GM19023 (cell line): ENCODE measurements at regions not wholly inside any gene's neighbourhood (a gene's known extent, or its start where the extent isn't known, plus 50 kb on each side); places are given as distances from the start of the nearest gene placed in this dataset.
"Not testable (repeated sequence)": the region's sequence is repeated elsewhere in the genome, so short reads cannot be mapped to it uniquely, and the experiment has no call there.

Experiments
- ATAC-seq: cut with Tn5 transposase; IDR thresholded peaks from one replicate; pipeline ENCODE4 v1.9.1; 2021; ENCODE audit warnings: mild to moderate bottlenecking, moderate library complexity; ENCODE audit not compliant: unreplicated experiment

DNA sequence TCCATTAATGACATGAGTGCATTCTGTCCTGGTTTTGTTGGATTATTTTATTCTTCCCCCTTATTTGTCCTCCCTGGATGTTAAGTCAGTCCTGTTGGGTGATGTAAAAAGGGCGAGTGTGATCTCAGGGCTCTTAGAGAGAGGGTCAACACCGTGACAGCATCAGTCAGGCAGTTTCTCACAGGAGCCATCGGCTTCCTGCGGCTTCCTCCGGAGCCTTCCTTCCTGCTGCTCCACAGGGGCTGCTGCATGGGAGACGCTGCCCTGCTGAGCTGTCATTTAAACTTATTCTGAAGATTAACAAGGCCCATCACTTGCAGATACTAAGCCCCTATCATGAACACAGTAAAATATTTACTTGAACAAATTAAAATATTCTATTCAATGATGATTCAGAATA is 211.3 kb downstream of the SPATA31A1 start:
- ATAC-seq: not testable (repeated sequence)

DNA sequence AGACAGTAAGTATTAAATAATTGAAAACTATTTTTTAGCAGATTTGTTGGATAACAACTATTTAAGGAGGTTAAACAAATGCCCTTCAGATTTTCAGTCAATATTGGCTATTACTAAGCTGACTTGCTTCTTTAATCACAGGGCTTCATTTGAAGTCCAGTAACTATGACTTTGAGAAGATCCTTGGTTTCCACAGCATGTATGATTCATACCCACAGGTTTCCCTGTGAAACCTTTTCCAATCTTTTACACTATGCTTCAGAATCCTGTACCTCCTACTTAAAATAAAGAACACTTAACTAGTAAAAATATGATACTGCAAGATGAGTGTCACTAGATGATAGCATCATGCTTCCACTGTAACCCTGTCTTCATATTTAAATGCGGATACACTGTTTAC is 211.9 kb downstream of the SPATA31A1 start:
- ATAC-seq: not testable (repeated sequence)

DNA sequence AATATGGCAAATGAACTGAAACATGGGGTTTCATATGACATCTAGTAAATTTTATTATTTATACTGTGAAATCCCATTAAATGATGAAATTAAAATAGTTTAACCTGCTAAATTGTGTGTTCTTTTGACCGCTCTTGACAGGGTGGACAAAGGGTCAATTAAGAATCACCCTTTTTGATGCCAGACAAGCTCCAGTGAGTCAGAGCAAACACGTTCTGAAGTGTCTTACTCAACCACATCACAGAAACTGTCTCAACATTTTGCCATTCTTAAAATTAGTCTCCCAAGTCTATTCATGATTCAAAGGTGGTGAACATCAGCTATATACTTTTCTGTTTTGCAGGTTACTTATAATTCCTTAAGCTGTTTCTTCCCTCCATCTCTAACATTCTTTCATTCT is 213.4 kb downstream of the SPATA31A1 start:
- not testable (repeated sequence) for ATAC-seq

DNA sequence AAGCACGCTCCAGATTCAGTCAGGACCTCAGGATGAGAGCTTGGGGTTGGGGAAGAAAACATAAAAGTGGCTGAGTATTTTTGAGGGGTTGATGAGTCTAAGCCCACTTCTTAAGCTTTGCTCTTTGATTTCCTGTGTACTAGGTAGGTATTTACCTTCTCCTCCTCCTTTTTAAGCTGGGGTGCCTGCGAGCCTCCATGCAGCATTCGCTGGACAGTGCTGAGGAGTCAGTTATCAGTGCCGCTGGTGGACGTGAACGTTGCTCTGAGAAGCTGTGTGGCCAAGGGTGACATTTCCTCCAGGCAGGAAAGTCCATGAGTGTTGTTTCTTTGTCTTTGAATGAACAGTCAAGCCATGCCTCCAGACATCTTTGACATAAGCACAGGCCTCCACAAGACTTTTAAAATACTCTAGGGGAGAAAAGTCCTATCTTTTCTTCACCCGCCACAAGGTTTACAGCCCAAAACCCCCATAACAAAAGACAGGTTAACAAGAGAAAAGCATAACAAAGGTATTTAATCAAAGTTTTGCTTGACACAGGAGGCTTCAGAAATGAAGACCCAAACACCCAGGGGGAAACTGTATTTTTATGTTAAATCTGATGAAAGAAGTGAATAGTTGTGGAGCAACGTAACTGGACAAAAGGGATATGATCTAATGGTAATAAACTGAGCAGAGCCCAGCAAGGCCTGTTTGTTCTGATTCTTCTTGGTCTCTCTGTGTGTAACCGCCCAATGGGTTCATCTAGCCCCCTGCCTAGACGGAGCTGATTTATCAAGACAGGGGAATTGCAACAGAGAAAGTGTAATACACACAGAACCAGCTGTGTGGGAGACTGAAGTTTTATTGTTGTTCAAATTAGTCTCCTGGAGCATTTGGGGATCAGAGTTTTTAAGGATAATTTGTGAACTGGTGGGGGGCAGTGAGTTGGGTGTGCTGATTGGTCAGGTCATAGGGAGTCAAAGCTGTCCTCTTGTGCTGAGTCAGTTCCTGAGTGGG is 217.9 kb downstream of the SPATA31A1 start:
- not testable (repeated sequence) for ATAC-seq

GRCh38 chr9:39579000-39579399 is 223.5 kb downstream of the SPATA31A1 start:
- ATAC-seq: not testable (repeated sequence)

- not testable (repeated sequence) for ATAC-seq
These were observed 225.8 kb downstream of the SPATA31A1 start for GRCh38 chr9:39581296-39581695.

- not testable (repeated sequence) for ATAC-seq
These were observed 227.4 kb downstream of the SPATA31A1 start for GRCh38 chr9:39582677-39583412.

DNA sequence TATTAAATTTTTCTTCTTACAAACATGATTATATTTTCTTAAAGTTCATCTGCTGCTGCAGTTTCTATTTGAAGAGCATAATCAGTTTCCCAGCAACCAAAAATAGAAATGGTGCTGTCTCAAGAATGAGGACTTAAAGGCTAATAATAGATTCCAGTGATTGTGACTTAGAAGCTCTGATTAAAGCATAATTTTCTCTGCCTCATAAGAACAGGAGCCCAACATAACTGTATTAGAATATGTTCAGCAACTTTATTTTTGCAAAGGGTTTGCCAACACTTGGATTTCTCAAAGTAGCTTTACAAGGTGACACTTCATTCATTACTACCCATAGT is 227.9 kb downstream of the SPATA31A1 start:
- ATAC-seq: not testable (repeated sequence)

DNA sequence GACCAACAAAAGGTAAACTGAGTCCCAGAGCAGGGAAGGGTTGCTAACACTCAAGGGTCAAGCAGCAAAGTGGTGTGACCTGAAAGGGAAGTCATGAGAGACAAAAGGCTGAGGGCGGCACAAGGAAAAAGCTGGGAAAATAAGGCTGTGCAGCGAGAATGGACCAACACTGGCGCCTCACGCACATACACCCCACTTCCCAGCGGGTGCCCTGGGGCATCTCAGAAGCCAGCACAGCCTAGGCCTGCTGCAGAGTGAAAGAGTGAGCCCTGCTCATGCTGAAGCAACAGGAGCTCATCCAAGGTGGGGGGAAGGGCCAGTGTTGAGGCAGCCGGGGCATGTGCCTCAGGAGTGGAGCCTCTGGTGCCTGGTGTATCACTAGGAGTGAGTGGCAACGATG is 229.8 kb downstream of the SPATA31A1 start:
- not testable (repeated sequence) for ATAC-seq

GRCh38 chr9:39587844-39588499 is 232.5 kb downstream of the SPATA31A1 start:
- ATAC-seq: no peak

- ATAC-seq: no peak
These were observed 233.2 kb downstream of the SPATA31A1 start for GRCh38 chr9:39588500-39589137.

- not testable (repeated sequence) for ATAC-seq
These were observed 248.6 kb downstream of the SPATA31A1 start for GRCh38 chr9:39604089-39604488.

DNA sequence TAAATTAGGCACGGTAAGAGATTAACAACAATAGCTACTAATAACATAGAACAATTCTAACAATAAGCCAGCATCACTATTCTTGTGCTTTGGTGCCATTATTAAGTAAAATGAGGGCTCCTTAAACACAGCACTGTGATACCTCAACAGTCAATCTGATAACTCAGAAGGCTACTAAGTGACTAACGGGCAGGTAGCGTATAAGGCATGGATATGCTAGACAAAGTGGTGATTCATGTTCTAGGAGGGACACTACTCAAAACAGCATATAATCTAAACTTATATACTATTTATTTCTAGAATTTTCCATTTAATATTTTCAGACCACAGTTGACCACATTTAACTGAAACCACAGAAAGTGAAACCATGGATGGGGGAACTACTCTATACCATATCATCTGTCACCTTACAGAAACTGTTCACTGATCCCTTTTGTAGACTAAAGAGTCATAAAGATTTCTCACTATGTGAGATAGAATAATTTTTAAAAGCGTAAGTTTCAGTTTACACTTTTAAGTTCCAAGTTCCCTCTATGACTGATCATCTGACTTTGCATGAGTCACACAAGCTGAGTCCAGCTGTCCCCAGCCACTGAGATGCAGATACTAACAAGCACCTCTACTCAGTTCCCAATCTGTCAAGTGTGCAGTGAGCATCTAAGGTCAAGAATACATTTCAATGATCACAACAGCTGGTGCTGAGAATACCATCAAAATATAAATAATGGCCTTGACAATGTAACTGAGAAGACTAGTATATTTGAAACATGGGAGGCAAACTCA is 256.2 kb downstream of the SPATA31A1 start:
- ATAC-seq: peak; percentile 98

GRCh38 chr9:39616480-39616879 is 261.0 kb downstream of the SPATA31A1 start:
- ATAC-seq: not testable (repeated sequence)

- not testable (repeated sequence) for ATAC-seq
These were observed 268.6 kb downstream of the SPATA31A1 start for GRCh38 chr9:39624048-39624447.

GRCh38 chr9:39632071-39632470 is 276.6 kb downstream of the SPATA31A1 start:
- not testable (repeated sequence) for ATAC-seq

DNA sequence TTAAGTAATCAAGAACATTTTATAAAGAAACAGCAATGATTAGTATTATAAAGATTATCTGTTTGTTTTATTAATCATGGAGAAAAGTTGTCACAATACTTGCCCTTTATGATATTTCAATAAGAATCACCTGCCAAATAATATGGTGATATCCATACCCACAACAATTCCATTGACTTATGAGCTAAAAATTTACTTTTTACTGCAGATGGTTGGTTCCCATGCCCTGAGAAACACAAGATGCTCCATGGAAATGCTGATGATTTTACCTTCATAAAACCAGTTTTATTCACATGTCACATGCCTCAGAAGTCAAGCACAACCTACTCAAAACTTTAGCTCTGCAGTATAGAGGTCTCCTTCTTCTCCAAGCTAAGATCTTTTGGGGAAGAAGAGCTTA is 293.6 kb downstream of the SPATA31A1 start:
- ATAC-seq: not testable (repeated sequence)

GRCh38 chr9:39656960-39657603 is 301.6 kb downstream of the SPATA31A1 start:
- not testable (repeated sequence) for ATAC-seq

DNA sequence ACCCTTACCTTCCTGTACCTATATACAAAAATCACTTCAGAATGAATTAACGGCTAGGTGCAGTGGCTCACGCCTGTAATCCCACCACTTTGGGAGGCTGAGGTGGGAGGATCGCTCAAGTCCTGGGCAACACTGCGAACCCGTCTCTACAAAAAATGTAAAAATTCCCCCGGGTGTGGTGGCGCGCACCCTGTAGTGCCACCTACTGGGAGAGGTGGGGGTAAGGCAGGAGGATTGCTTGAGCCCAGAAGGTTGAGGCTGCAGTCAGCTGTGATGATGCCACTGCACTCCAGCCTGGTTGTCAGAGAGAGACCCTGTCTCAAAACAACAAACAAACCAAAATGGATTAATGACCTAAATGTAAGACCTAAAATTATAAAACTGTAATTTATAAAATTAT is 307.6 kb downstream of the SPATA31A1 start:
- ATAC-seq: not testable (repeated sequence)
